ENCODE measurements at regions not wholly inside any gene's neighbourhood (a gene's known extent, or its start where the extent isn't known, plus 50 kb on each side); places are given as distances from the start of the nearest gene placed in this dataset.

- no peak for DNase-seq
Measured at GRCh38 chr18:3360211-3360610, 89.8 kb upstream of the TGIF1 start.

DNA sequence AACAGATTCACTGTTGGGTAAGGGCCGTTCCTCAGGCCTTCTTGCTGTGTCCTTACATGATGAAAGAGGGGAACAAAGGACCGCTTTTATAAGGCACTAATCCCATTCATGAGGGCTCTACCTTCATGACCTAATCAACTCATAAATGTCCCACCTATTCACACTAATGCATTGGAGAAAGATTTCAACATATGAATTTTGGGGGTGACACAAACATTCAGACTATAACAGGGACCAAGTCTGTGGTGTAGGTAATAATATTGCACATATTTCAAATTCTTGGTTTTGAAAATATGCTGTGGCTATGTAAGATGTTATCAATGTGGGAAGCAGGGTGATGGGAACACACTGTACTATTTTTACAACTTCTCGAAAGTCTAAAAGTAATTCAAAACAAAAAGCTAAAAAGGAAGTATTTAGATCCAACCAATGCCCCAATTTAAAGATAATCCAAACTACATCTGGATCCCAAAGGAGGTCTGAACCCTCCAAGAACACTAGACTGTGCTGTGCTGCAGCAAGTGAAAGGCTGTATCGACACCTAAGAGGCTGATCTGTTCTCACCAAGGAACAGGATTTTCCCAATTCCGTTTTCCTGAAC, 82.4 kb upstream of the TGIF1 start:
- DNase-seq, result peak; percentile 65

DNA sequence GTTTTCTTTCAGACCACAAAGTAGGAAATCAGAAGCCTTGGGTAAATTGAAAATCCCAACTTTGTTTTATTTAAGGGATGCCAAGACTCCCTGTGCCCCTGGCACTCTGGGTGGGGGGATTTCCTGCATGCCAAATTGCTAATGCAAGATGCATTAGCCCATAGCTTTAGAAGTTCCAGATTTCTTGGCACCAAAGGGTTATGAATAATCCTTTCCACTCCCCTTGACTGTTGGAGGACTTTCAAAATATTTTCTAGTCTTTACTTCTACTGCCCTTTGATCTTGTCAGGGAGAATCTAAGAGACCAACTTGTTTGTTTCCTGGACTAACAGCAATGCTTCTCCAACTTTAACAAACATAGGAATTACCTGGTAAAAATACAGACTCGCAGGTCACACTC, 81.8 kb upstream of the TGIF1 start:
- DNase-seq, result peak; percentile 78

- DNase-seq, result no peak
Measured at GRCh38 chr18:3379685-3380084, 70.3 kb upstream of the TGIF1 start.

DNA sequence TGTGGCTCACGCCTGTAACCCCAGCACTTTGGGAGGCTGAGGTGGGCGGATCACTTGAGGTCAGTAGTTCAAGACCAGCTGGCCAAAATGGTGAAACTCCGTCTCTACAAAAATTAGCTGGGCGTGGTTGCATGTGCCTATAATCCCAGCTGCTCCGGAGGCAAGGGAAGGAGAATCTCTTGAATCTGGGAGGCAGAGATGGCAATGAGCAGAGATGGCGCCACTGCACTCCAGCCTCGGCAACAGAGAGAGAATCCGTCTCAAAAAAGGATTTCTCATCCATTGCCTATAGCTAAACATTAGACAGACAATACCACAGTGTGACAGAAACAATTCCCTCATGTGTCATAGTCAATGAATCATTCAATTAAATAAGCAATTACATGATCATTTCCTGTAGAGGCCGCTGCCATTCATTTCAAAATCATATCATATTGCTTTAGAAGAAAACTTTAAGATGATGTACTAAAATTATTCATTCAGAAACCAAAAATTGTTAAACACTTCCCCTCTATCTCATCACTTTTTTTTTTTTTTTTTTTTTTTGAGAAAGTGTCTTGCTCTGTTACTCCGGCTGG, 69.5 kb upstream of the TGIF1 start:
- peak; percentile 90 for DNase-seq

- DNase-seq, result no peak
Measured at GRCh38 chr18:3383381-3383915, 66.5 kb upstream of the TGIF1 start.

DNA sequence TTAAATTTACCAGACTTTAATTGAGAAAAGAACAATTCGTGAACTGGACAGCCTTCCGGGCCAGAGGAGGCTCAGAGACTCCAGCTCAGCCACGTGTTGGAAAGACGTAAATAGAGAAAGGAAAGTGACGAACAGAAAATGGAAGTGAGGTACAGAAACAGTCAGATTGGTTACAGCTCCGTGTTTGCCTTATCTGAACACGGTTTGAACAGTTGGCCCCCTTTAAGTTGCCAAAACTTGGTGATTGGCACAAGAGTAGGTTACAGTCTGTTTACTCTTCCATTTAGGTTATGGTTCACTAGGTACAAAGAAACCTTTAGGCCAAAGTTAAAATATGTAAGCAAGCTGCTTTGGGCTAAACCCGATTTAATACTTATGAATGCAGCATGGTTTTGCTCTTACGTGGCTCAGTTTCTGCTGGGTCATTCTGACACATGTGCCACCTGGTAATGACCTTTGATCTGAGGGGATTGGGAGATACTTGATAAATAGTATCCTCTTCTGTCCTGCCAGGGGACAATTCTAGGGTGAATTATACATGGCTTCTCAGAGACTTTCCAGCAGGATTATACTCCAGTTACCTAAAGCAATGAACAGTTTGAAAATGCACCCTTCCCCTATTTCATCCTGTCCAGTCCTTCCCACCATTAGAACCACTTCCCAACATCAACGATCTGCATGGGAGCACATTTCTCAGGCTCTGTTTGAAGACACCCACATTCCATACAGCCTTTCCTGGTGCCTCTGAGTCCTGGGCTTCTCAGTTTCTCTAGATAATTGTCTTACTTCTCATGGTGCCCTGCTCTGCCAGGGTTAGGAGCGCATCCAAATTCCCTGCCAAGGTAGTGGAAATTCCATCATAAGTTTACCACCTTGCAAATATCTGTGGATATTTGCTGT, 65.1 kb upstream of the TGIF1 start:
- no peak for DNase-seq

- DNase-seq, result no peak
Measured at GRCh38 chr18:3388323-3388722, 61.6 kb upstream of the TGIF1 start.

DNA sequence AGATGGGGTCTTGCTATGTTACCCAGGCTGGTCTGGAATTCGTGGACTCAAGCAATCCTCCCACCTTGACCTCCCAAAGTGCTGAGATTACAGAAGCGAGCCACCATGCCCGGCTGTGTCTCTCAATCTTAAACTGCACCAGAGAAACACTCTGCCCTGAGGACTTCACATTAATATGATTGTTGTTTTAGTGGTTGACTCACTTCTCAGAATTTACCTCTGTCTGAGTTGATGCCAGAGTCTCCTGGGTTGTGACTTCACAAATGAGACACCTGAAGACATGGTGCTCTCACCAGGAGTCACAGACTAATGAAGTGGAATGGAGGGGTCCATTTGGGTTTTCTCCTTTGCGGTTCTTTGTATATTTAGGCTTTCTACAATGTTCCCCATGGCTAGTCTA, 61.0 kb upstream of the TGIF1 start:
- DNase-seq, result no peak

DNA sequence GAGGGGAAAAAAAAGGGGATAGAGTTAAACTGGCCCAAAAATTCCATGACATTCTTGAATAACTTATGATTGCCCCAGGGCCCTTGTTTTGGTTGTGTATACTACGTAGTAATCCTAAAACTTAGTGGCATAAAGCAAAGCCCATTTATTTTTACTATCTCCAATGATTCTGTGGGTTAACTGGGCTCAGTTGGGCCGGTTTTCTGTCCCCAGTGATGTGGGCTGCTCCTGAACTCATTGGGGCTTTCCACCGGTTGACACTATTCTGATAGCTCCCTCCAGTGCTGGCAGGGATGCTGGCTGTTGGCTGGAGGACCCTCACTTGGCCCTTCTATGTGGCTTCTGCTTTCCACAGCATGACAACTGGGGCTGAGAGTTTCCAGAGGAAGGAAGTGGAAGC, 60.0 kb upstream of the TGIF1 start:
- DNase-seq, result no peak

GRCh38 chr18:3391704-3392466, 58.1 kb upstream of the TGIF1 start:
- DNase-seq, result no peak

DNA sequence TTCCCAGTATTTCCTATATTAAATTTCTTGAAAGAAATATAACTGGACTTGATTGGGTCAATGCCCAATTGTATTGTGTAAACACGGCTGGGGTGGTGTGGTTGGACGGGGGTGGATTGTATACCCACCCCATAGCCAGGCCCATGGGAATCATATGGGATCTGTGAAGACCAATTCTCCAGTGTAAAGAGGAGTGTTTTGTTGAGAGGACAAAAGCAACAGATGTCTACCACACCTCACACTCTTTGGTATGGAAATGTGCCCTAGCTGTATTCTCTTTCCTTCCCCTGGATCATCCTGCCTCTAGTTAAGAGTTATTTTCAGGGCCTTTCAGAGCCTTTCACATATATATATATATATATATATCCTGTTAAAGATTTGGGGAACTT, 57.5 kb upstream of the TGIF1 start:
- no peak for DNase-seq

DNA sequence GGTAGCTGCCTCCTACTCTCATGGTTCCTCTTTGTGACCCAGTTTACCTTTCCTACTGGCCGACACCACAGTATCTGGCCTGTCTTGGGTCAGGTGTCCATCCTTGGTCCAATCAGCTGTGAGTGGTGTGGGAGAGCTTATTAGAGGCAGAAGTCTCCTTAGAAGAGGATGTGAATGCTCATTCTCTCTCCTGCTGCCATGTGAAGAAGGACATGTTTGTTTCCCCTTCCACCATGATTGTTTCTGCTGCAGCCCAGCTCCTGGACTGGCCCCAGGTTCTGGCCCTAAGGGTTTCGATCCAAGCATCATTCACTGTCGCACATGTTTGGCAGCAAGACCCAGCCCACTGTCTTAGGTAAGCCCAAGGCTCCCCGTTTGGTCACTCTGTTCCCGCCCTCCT, 55.3 kb upstream of the TGIF1 start:
- no peak for DNase-seq

DNA sequence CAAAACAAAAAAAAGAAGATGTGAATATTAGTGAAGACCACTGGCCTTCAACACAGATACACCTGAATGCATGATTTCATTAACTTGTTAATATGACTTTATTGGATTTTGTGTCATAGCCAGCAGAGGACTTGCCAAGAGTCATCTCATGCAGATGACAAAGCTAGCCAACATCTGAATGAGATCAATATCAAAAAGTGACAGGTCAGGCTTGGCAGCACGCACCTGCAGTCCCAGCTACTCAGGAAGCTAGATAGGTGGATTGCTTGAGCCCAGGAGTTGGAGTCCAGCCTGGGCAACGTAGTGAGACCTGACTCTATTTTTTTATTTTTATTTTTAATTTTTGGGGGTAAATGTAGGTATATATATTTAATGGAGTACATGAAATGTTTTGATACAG, 54.5 kb upstream of the TGIF1 start:
- DNase-seq, result no peak

- DNase-seq, result no peak
Measured at GRCh38 chr18:3397031-3397750, 52.8 kb upstream of the TGIF1 start.

DNA sequence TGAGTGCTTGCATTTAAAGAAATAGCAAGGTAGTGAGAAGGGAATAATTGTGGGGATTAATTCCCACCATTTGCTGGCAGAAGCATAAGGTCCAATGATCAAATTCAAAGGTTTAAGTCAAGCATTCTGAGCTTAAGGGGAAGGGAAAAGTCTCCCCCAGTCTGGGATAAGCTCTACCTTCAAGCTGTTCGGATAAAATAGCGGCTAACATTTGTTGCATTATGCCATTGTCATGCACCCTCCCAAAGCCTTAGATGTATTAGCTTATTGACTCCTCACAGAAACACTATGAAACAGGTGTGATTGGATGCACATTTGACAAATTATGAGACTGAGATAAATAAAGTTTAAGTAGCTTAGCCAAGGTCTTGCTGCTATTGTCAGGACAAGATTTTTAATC, 52.2 kb upstream of the TGIF1 start:
- DNase-seq, result no peak

Measured in HCEC 1CT (cell line).